OCI-LY1 (cell line): ENCODE measurements at regions not wholly inside any gene's neighbourhood (a gene's known extent, or its start where the extent isn't known, plus 50 kb on each side); places are given as distances from the start of the nearest gene placed in this dataset.

Source experiments
- H2AFZ ChIP-seq: fragments of 200-600 bp; sonication (generic), shearing (Covaris generic); 2 replicates; pipeline ENCODE4 v1.6.0; 2014; ENCODE audit warnings: antibody characterized with exemption, mild to moderate bottlenecking, low read length
- H3F3A ChIP-seq: fragments of 200-600 bp; sonication (generic), shearing (Covaris generic); 2 replicates; pipeline ENCODE4 v1.6.0; 2014; ENCODE audit warnings: mild to moderate bottlenecking, antibody characterized with exemption, low read length, moderate library complexity; ENCODE audit not compliant: insufficient read depth
- H3K27ac ChIP-seq: fragments of 200-600 bp; sonication (generic); 2 replicates; pipeline ENCODE4 v1.5.1; 2014; ENCODE audit warnings: low read length, mixed run types, mild to moderate bottlenecking, low read depth; ENCODE audit not compliant: poor library complexity, severe bottlenecking
- H3K27me3 ChIP-seq: fragments of 200-600 bp; sonication (generic); 2 replicates; pipeline ENCODE4 v1.6.0; 2014; ENCODE audit warnings: antibody characterized with exemption, mild to moderate bottlenecking, low read length, moderate library complexity; ENCODE audit not compliant: insufficient read depth
- H3K36me3 ChIP-seq: fragments of 200-600 bp; sonication (generic); 2 replicates; pipeline ENCODE4 v1.6.1; 2014; ENCODE audit warnings: mild to moderate bottlenecking, antibody characterized with exemption, low read length, moderate library complexity, mixed read lengths; ENCODE audit not compliant: insufficient read depth
- H3K4me1 ChIP-seq: fragments of 200-600 bp; sonication (generic); 2 replicates; pipeline ENCODE4 v1.5.1; 2014; ENCODE audit warnings: mild to moderate bottlenecking, low read length, moderate library complexity; ENCODE audit not compliant: insufficient read depth, severe bottlenecking
- H3K4me2 ChIP-seq: fragments of 200-600 bp; sonication (generic), shearing (Covaris generic); 2 replicates; pipeline ENCODE4 v1.6.1; 2014; ENCODE audit warnings: low read length
- H3K4me3 ChIP-seq: fragments of 200-600 bp; sonication (generic); 2 replicates; pipeline ENCODE4 v1.5.1; 2014; ENCODE audit warnings: low read length, low read depth, mild to moderate bottlenecking, mixed read lengths; ENCODE audit not compliant: poor library complexity, severe bottlenecking
- H3K79me2 ChIP-seq: fragments of 200-600 bp; shearing (Covaris generic); 2 replicates; pipeline ENCODE4 v1.6.1; 2016; ENCODE audit warnings: mixed run types, low read length, mixed read lengths; ENCODE audit not compliant: insufficient read depth
- H3K9ac ChIP-seq: fragments of 200-600 bp; sonication (generic), shearing (Covaris generic); 2 replicates; pipeline ENCODE4 v1.6.1; 2014; ENCODE audit warnings: mild to moderate bottlenecking, low read length, mixed read lengths
- H3K9me2 ChIP-seq: fragments of 200-600 bp; sonication (generic), shearing (Covaris generic); 2 replicates; pipeline ENCODE4 v1.6.1; 2014; ENCODE audit warnings: low read depth, mild to moderate bottlenecking, low read length, mixed read lengths
- H3K9me3 ChIP-seq: fragments of 200-600 bp; shearing (Covaris generic); 2 replicates; pipeline ENCODE4 v1.6.1; 2014; ENCODE audit warnings: low read length, mixed read lengths
- H4K20me1 ChIP-seq: fragments of 200-600 bp; sonication (generic), shearing (Covaris generic); 2 replicates; pipeline ENCODE4 v1.6.0; 2016; ENCODE audit warnings: mild to moderate bottlenecking, low read length; ENCODE audit not compliant: insufficient read depth
- EZH2 ChIP-seq: fragments of 200-600 bp; sonication (generic), shearing (Covaris generic); IDR thresholded peaks from 2 replicates; pipeline ENCODE4 v1.8.0; 2017; ENCODE audit warnings: borderline replicate concordance, mixed run types, mild to moderate bottlenecking, antibody characterized with exemption, low read length, moderate library complexity, mixed read lengths
- TF ChIP-seq, protein P1 (sequence below): fragments of 200-600 bp; sonication (generic), shearing (Covaris generic); IDR thresholded peaks from 2 replicates; pipeline ENCODE4 v1.5.1; 2017; ENCODE audit warnings: mild to moderate bottlenecking, antibody characterized with exemption, low read length, moderate library complexity, mixed read lengths

DNA sequence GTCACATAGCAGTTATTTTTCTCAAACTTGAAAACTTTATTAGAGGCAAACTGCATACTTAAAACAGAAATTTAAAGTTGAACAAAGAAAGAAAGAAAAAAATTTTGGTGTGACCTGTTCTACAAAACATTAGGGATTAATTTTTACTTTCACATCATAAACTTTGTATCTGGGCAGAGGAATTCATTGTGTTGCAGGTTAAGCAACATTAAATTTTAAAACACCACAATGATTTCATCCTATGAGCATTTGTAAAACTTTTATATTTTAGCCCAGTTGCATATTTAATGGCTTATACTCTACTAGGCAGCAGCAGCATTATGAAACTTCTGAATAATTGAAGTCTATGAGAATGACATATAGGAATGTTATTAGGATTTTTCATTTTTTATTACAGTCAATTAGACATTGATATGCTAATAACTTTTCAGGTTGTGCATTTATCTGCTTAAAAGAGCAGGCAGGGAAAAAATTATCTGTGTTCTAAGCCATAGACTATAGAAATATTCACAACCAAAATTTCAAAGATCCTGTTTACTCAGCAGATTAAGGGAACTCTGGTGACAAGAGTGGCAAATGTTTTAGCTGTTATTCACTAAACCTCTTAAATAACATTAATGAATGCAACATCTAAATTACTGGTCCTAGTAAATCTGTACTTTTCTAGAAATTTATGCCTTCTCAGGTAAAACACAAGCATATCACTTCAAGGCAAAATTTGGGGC lies 1088.5 kb upstream of the CDH6 start:
- Histone ChIP-seq H3F3A (no peaks in the 10 kb centered on the region), H3K9me2 (no peaks in the 10 kb centered on the region), H3K9ac (no peak overlapping the region), H3K4me2 (no peak overlapping the region), H3K36me3 (no peaks in the 10 kb centered on the region), H2AFZ (no peak overlapping the region), H3K4me1 (no peaks in the 10 kb centered on the region), H3K27me3 (no peaks in the 10 kb centered on the region), H3K9me3 (no peaks in the 10 kb centered on the region), H3K4me3 (no peak overlapping the region), H4K20me1 (no peaks in the 10 kb centered on the region), H3K27ac (no peak overlapping the region), H3K79me2 (no peaks in the 10 kb centered on the region)
- no peak for TF ChIP-seq EZH2
- TF ChIP-seq, protein P1, sequence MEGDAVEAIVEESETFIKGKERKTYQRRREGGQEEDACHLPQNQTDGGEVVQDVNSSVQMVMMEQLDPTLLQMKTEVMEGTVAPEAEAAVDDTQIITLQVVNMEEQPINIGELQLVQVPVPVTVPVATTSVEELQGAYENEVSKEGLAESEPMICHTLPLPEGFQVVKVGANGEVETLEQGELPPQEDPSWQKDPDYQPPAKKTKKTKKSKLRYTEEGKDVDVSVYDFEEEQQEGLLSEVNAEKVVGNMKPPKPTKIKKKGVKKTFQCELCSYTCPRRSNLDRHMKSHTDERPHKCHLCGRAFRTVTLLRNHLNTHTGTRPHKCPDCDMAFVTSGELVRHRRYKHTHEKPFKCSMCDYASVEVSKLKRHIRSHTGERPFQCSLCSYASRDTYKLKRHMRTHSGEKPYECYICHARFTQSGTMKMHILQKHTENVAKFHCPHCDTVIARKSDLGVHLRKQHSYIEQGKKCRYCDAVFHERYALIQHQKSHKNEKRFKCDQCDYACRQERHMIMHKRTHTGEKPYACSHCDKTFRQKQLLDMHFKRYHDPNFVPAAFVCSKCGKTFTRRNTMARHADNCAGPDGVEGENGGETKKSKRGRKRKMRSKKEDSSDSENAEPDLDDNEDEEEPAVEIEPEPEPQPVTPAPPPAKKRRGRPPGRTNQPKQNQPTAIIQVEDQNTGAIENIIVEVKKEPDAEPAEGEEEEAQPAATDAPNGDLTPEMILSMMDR: no peak

DNA sequence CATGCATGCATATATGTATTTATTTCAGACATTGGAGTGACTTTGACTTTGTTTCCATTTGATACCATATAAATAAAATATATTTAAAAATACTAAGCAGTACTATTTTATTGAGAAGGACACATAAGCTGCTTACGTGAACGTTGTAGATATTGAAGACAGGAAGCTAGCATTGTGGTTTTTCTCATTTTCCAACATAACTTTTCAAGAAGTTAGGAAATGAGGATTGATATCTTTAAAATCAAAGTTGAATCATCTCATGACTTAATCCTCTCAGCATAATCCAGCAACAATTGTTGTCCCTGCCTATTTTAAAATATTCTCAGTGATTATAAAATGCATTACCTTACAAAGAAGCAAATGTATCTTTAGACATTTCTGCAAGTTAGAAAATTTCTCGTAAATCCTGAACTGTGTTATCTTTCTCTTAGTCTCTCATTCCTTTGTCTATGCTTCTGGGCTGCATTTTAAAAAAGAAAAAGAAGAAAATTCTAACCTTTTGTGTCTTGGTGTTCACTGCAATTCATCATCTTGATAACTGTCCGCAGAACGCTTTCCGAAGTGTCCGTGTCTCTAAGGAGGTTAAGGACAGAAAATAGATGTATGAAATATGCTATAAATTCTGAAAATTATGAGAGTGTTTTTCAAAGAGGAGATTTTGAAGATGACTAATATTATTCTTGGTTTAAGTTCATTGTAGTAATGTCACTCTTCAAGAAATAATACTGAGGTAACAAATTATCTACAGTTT lies 1089.9 kb upstream of the CDH6 start:
- Histone ChIP-seq H3K4me1 (no peaks in the 10 kb centered on the region), H3K9me3 (no peaks in the 10 kb centered on the region), H2AFZ (no peak overlapping the region)

DNA sequence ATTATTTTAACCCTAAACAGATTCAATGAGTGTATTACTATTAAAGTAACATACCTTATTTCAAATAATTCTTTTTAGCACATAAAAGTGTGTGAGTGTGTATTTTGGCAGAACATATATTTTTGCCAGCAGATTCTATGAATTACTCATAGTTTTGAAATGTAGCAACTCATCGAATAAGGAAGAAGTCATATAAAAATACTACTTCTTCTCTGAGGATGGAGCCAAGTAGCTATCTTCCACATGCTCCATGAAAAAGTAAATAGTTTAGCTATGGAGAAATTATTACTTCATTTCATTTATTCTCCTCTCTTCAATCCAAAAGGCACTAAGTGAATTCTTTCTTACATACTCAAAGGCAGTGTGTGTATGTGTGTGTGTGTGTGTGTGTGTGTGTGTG lies 1090.4 kb upstream of the CDH6 start:
- TF ChIP-seq EZH2: no peak
- TF ChIP-seq, protein P1: no peak
- Histone ChIP-seq H3K9me2 (no peaks in the 10 kb centered on the region), H2AFZ (no peak overlapping the region), H3K9me3 (no peaks in the 10 kb centered on the region), H3F3A (no peaks in the 10 kb centered on the region), H3K4me1 (no peaks in the 10 kb centered on the region), H3K4me3 (no peak overlapping the region), H3K9ac (no peak overlapping the region), H3K27me3 (no peaks in the 10 kb centered on the region), H3K4me2 (no peak overlapping the region), H4K20me1 (no peaks in the 10 kb centered on the region), H3K79me2 (no peaks in the 10 kb centered on the region), H3K27ac (no peak overlapping the region), H3K36me3 (no peaks in the 10 kb centered on the region)

More for the DNA sequence above, 1089.9 kb upstream of the CDH6 start:
- Histone ChIP-seq H3K9ac (no peak overlapping the region), H3K27ac (no peak overlapping the region), H3F3A (no peaks in the 10 kb centered on the region), H3K4me2 (no peak overlapping the region), H3K4me3 (no peak overlapping the region), H3K27me3 (no peaks in the 10 kb centered on the region), H4K20me1 (no peaks in the 10 kb centered on the region), H3K79me2 (no peaks in the 10 kb centered on the region), H3K9me2 (no peaks in the 10 kb centered on the region), H3K36me3 (no peaks in the 10 kb centered on the region)
- TF ChIP-seq EZH2: no peak
- TF ChIP-seq, protein P1: no peak
